Esophagus muscularis mucosa (tissue), 4 donors: ENCODE measurements at regions not wholly inside any gene's neighbourhood (a gene's known extent, or its start where the extent isn't known, plus 50 kb on each side); places are given as distances from the start of the nearest gene placed in this dataset.

ENCODE experiments used
- DNase-seq: peaks from one replicate; pipeline ENCODE4 v3.0.0-alpha.2; 2017; ENCODE audit errors: extremely low spot score
- H3K27ac ChIP-seq, 4 donors: fragments of 200-600 bp; sonication (generic); replicated peaks in 1 of 4; 1 replicate in 3 of 4; 2 replicates in 1 of 4; pipeline ENCODE4 v1.5.1; 2016 to 2019; ENCODE audit warnings: mild to moderate bottlenecking in 1 of 4
- H3K27me3 ChIP-seq, 4 donors: fragments of 200-600 bp; sonication (generic); one replicate each; pipeline versions ENCODE4 v1.5.1 to v1.6.0; 2016 to 2019
- H3K36me3 ChIP-seq, 4 donors: fragments of 200-600 bp; sonication (generic); one replicate each; pipeline ENCODE4 v1.5.1; 2016 to 2019
- H3K4me1 ChIP-seq, 4 donors: fragments of 200-600 bp; sonication (generic); one replicate each; pipeline ENCODE4 v1.5.1; 2016 to 2019
- H3K4me3 ChIP-seq, 4 donors: fragments of 200-600 bp; sonication (generic); 1 replicate in 2 of 4; 2 replicates in 2 of 4; pipeline ENCODE4 v1.5.1; 2016 to 2019; ENCODE audit warnings: mild to moderate bottlenecking in 4 of 4, moderate library complexity in 1 of 4
- H3K9me3 ChIP-seq, 4 donors: fragments of 200-600 bp; sonication (generic); 1 replicate in 3 of 4; 2 replicates in 1 of 4; pipeline ENCODE4 v1.5.1; 2016 to 2019
- CTCF ChIP-seq, 3 experiments: fragments of 200-600 bp in 2 of 3; fragments of 450-650 bp in 1 of 3; sonication (generic) in 2 of 3; IDR thresholded peaks; one replicate each; pipeline ENCODE4 v1.5.1; 2017 to 2019; ENCODE audit warnings: antibody characterized with exemption in 3 of 3, mild to moderate bottlenecking in 2 of 3, moderate library complexity in 1 of 3
- EP300 ChIP-seq: sonication (generic); formaldehyde crosslinking; IDR thresholded peaks from one replicate; pipeline ENCODE4 v1.6.1; 2017; ENCODE audit warnings: antibody characterized with exemption
- POLR2A ChIP-seq: fragments of 450-650 bp; IDR thresholded peaks from one replicate; pipeline ENCODE4 v1.6.1; 2017; ENCODE audit warnings: antibody characterized with exemption, moderate library complexity, mild to moderate bottlenecking, low read depth
- POLR2AphosphoS5 ChIP-seq, 2 donors: sonication (generic); formaldehyde crosslinking; IDR thresholded peaks; one replicate each; pipeline ENCODE4 v1.6.1; 2017; ENCODE audit warnings: antibody characterized with exemption in 2 of 2
- WGBS: methylation state at CpG from one replicate; pipeline ENCODE4 v1.1.5; 2018; 5-methylcytosine and 5-hydroxymethylcytosine counted together
- intact Hi-C: fragments of 100-400 bp; cut with DNase I; formaldehyde crosslinking; loops from one replicate; pipeline ENCODE4 v1.15.1; 2023

GRCh38 chrX:36577006-36577405, 431.2 kb upstream of the FAM47C start:
- no peaks in the 10 kb centered on the region for H3K4me1 ChIP-seq
- H3K4me3 ChIP-seq = no peak overlapping the region
- 58% methylated on average over 2 of the region's 2 CpGs for WGBS
- intact Hi-C loops = no loop called here
- H3K36me3 ChIP-seq = no peaks in the 10 kb centered on the region
- H3K27ac ChIP-seq = no peak overlapping the region
- no peaks in the 10 kb centered on the region for H3K9me3 ChIP-seq
- TF ChIP-seq POLR2AphosphoS5 (IDR thresholded peaks at IDR 0.05) = no peak
- no peak for TF ChIP-seq EP300
- TF ChIP-seq POLR2A = no peak
- TF ChIP-seq CTCF (IDR thresholded peaks at IDR 0.05) = no peak
- no peak for DNase-seq
- no peaks in the 10 kb centered on the region for H3K27me3 ChIP-seq

GRCh38 chrX:36581030-36581429, 427.1 kb upstream of the FAM47C start:
- H3K27ac ChIP-seq = no peak overlapping the region
- H3K9me3 ChIP-seq = no peaks in the 10 kb centered on the region
- WGBS = 56% methylated on average over 4 of the region's 4 CpGs
- H3K4me1 ChIP-seq = no peaks in the 10 kb centered on the region
- H3K36me3 ChIP-seq = no peaks in the 10 kb centered on the region
- H3K27me3 ChIP-seq = no peaks in the 10 kb centered on the region
- intact Hi-C loops = no loop called here
- TF ChIP-seq POLR2AphosphoS5 (IDR thresholded peaks at IDR 0.05) (no peak), POLR2A (no peak), EP300 (no peak), CTCF (IDR thresholded peaks at IDR 0.05) (no peak)
- H3K4me3 ChIP-seq = no peak overlapping the region
- no peak for DNase-seq

- Histone ChIP-seq H3K36me3 (no peaks in the 10 kb centered on the region), H3K9me3 (no peaks in the 10 kb centered on the region), H3K4me1 (no peaks in the 10 kb centered on the region), H3K27ac (no peak overlapping the region), H3K27me3 (no peaks in the 10 kb centered on the region), H3K4me3 (no peak overlapping the region)
- no peak for TF ChIP-seq EP300
- TF ChIP-seq POLR2AphosphoS5 (IDR thresholded peaks at IDR 0.05) = no peak
- TF ChIP-seq POLR2A = no peak
- TF ChIP-seq CTCF (IDR thresholded peaks at IDR 0.05) = no peak
- WGBS = 81% methylated on average over 6 of the region's 6 CpGs
- intact Hi-C loops = no loop called here
- DNase-seq = no peak
Measured at GRCh38 chrX:36583674-36584073, 424.5 kb upstream of the FAM47C start.

- no peaks in the 10 kb centered on the region for H3K27me3 ChIP-seq
Measured at GRCh38 chrX:36609616-36610585, 398.3 kb upstream of the FAM47C start.

More at GRCh38 chrX:36609616-36610585, 398.3 kb upstream of the FAM47C start:
- Histone ChIP-seq H3K4me3 (no peak overlapping the region), H3K27ac (no peak overlapping the region), H3K36me3 (no peaks in the 10 kb centered on the region), H3K9me3 (no peaks in the 10 kb centered on the region), H3K4me1 (no peaks in the 10 kb centered on the region)
- no peak for TF ChIP-seq POLR2AphosphoS5 (IDR thresholded peaks at IDR 0.05)
- no peak for TF ChIP-seq EP300
- no peak for TF ChIP-seq POLR2A
- no peak for TF ChIP-seq CTCF (IDR thresholded peaks at IDR 0.05)
- intact Hi-C loops = no loop called here
- 63% methylated on average over 4 of the region's 4 CpGs for WGBS
- DNase-seq = no peak
